Prostate gland (tissue), 2 donors: ENCODE measurements at regions not wholly inside any gene's neighbourhood (a gene's known extent, or its start where the extent isn't known, plus 50 kb on each side); places are given as distances from the start of the nearest gene placed in this dataset.

Experiments
- CTCF ChIP-seq, 4 experiments: fragments of 200-600 bp in 2 of 4; fragments of 450-650 bp in 2 of 4; sonication (generic) in 2 of 4; IDR thresholded peaks; 1 replicate in 3 of 4; 2 replicates in 1 of 4; pipeline ENCODE4 v1.5.1; 2016 to 2019; ENCODE audit warnings: antibody characterized with exemption in 4 of 4, mild to moderate bottlenecking in 2 of 4, moderate library complexity in 2 of 4
- POLR2A ChIP-seq: fragments of 450-650 bp; IDR thresholded peaks from one replicate; pipeline ENCODE4 v1.6.1; 2016; ENCODE audit warnings: antibody characterized with exemption, mild to moderate bottlenecking

DNA sequence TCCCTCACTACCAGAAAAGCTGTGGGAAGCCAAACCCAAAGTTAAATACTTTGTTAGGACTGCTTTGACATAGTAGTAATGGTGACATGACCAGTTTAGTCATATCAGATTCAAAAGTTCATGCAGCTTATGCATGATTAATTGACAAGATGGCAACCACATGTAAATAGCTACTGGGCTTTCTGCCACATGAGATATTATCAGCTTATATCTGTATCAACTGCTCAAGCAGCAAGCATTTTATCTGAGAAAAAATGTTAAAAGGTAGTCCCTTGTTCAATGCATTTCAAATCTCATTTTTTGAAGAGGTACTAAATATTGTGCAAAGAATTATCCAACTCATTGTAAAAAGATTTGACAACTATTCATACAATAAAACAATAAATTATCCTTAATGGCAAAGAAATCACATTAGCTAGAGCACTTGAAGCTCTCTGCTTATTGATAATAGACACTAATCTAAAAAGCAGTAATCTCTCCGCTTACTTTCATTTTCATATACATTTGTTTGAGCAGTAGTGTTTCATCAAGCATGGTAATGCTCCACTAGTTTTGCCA is 993.6 kb upstream of the NXPH2 start:
- no peak for TF ChIP-seq CTCF (IDR thresholded peaks at IDR 0.05)
- no peak for TF ChIP-seq POLR2A
